IMR-90 (cell line): ENCODE measurements at regions not wholly inside any gene's neighbourhood (a gene's known extent, or its start where the extent isn't known, plus 50 kb on each side); places are given as distances from the start of the nearest gene placed in this dataset.

ENCODE experiments used
- ATAC-seq: fragments of 200-7000 bp; cut with Tn5 transposase; 2 replicates; pipeline ENCODE4 v1.9.1; 2020; ENCODE audit warnings: low read depth, mild to moderate bottlenecking, moderate library complexity
- BruUV-seq: library from RNA; stranded (reverse); fragments of 400-500 nt; replicated peaks from 2 replicates; lab custom pipeline; 2021; lab: Mats Ljungman, UMichigan
- CTCF ChIA-PET: fragments of 300-600 bp; formaldehyde crosslinking; extraction: SDS; loops from one replicate; lab custom pipeline; 2021; ENCODE audit warnings: antibody characterized with exemption; lab: Yijun Ruan, JAX
- POLR2A ChIA-PET: fragments of 300-600 bp; sonication (Branson Sonifier 250); formaldehyde crosslinking; loops from one replicate; lab custom pipeline; 2022; ENCODE audit warnings: antibody characterized with exemption; ENCODE audit not compliant: unreplicated experiment; lab: Charles Lee
- DNase-seq: peaks from one replicate; pipeline ENCODE4 v3.0.0; 2013
- H2AFZ ChIP-seq: replicated peaks from 2 replicates; pipeline ENCODE3; 2013; ENCODE audit warnings: low read length, mild to moderate bottlenecking; ENCODE audit not compliant: poor library complexity
- H2AK5ac ChIP-seq: 2 replicates; pipeline ENCODE4 v1.6.1; 2013; ENCODE audit warnings: low read depth, low read length, inconsistent platforms
- H2AK9ac ChIP-seq: replicated peaks from 2 replicates; pipeline ENCODE3; 2013; ENCODE audit warnings: mild to moderate bottlenecking, low read depth, low read length, moderate library complexity; ENCODE audit not compliant: poor library complexity
- H2BK120ac ChIP-seq: 2 replicates; pipeline ENCODE4 v1.6.1; 2013; ENCODE audit warnings: low read depth, low read length, inconsistent platforms
- H2BK15ac ChIP-seq: 3 replicates; pipeline ENCODE4 v1.6.1; 2013; ENCODE audit warnings: low read depth, low read length, inconsistent platforms
- H2BK20ac ChIP-seq: 2 replicates; pipeline ENCODE4 v1.6.1; 2013; ENCODE audit warnings: low read depth, mild to moderate bottlenecking, inconsistent platforms, low read length, moderate library complexity
- H2BK5ac ChIP-seq: 2 replicates; pipeline ENCODE4 v1.6.1; 2013; ENCODE audit warnings: mild to moderate bottlenecking, low read depth, low read length, inconsistent platforms; ENCODE audit not compliant: poor library complexity, severe bottlenecking
- H3K14ac ChIP-seq: replicated peaks from 2 replicates; pipeline ENCODE4 v1.6.1; 2013; ENCODE audit warnings: low read depth, low read length, inconsistent platforms
- H3K18ac ChIP-seq: 2 replicates; pipeline ENCODE4 v1.6.1; 2013; ENCODE audit warnings: low read depth, low read length, control low read depth
- H3K23ac ChIP-seq: 2 replicates; pipeline ENCODE4 v1.6.1; 2013; ENCODE audit warnings: low read depth, low read length, inconsistent platforms
- H3K27ac ChIP-seq: 2 replicates; pipeline ENCODE4 v1.5.1; 2013; ENCODE audit warnings: mild to moderate bottlenecking, control low read depth, low read length; ENCODE audit not compliant: insufficient read depth
- H3K27me3 ChIP-seq: 2 replicates; pipeline ENCODE4 v1.6.1; 2013; ENCODE audit warnings: low read length; ENCODE audit not compliant: control insufficient read depth, insufficient read depth
- H3K36me3 ChIP-seq: 2 replicates; pipeline ENCODE4 v1.6.1; 2013; ENCODE audit warnings: low read length, mixed read lengths; ENCODE audit not compliant: control insufficient read depth, insufficient read depth
- H3K4ac ChIP-seq: 2 replicates; pipeline ENCODE4 v1.6.1; 2013; ENCODE audit warnings: low read depth, low read length, inconsistent platforms
- H3K4me1 ChIP-seq: 2 replicates; pipeline ENCODE4 v1.6.1; 2013; ENCODE audit warnings: low read length, mixed read lengths; ENCODE audit not compliant: control insufficient read depth, insufficient read depth
- H3K4me2 ChIP-seq: 2 replicates; pipeline ENCODE4 v1.6.1; 2013; ENCODE audit warnings: low read depth, mild to moderate bottlenecking, control low read depth, low read length, moderate library complexity
- H3K4me3 ChIP-seq: 2 replicates; pipeline ENCODE4 v1.5.1; 2013; ENCODE audit warnings: low read depth, mild to moderate bottlenecking, control low read depth, low read length, moderate library complexity; ENCODE audit not compliant: insufficient read depth
- H3K56ac ChIP-seq: 2 replicates; pipeline ENCODE4 v1.6.1; 2013; ENCODE audit warnings: low read length, inconsistent platforms; ENCODE audit not compliant: insufficient read depth; ENCODE audit errors: extremely low read depth
- H3K79me1 ChIP-seq, 2 experiments: 2 replicates each; pipeline ENCODE4 v1.6.1; 2013; ENCODE audit warnings: low read length in 2 of 2, inconsistent platforms in 1 of 2, low read depth in 1 of 2
- H3K9ac ChIP-seq: 2 replicates; pipeline ENCODE4 v1.6.1; 2013; ENCODE audit warnings: low read depth, low read length, control low read depth
- H3K9me1 ChIP-seq: 2 replicates; pipeline ENCODE4 v1.6.1; 2013; ENCODE audit warnings: low read length, inconsistent platforms; ENCODE audit not compliant: insufficient read depth
- H3K9me3 ChIP-seq: 2 replicates; pipeline ENCODE4 v1.6.1; 2013; ENCODE audit warnings: low read length; ENCODE audit not compliant: control insufficient read depth, insufficient read depth
- H4K20me1 ChIP-seq: 2 replicates; pipeline ENCODE4 v1.6.1; 2013; ENCODE audit warnings: low read length, inconsistent platforms; ENCODE audit not compliant: insufficient read depth
- H4K5ac ChIP-seq: 2 replicates; pipeline ENCODE4 v1.6.1; 2013; ENCODE audit warnings: mild to moderate bottlenecking, low read depth, low read length, control low read depth
- H4K8ac ChIP-seq, 2 experiments: 2 replicates each; pipeline ENCODE4 v1.6.1; 2013; ENCODE audit warnings: low read depth in 2 of 2, low read length in 2 of 2, control low read depth in 1 of 2, inconsistent platforms in 1 of 2
- H4K91ac ChIP-seq: 2 replicates; pipeline ENCODE4 v1.6.1; 2013; ENCODE audit warnings: low read depth, low read length, inconsistent platforms; ENCODE audit not compliant: insufficient read depth
- BHLHE40 ChIP-seq: fragments of 150-350 bp; IDR thresholded peaks from 2 replicates; pipeline ENCODE4 v1.6.1; 2016; ENCODE audit warnings: mild to moderate bottlenecking, low read depth, low read length
- CEBPB ChIP-seq: IDR thresholded peaks from 2 replicates; pipeline ENCODE4 v1.6.1; 2012; ENCODE audit warnings: low read depth, low read length, improper control_type of control experiment
- CTCF ChIP-seq: conservative IDR thresholded peaks from 2 replicates; pipeline ENCODE4 v1.5.1; 2012; ENCODE audit warnings: mild to moderate bottlenecking, low read depth, low read length, improper control_type of control experiment
- ELK1 ChIP-seq: fragments of 150-350 bp; IDR thresholded peaks from 2 replicates; pipeline ENCODE4 v1.6.1; 2016; ENCODE audit warnings: low read depth, mild to moderate bottlenecking, low read length, moderate library complexity, borderline replicate concordance
- FOS ChIP-seq: fragments of 150-350 bp; IDR thresholded peaks from 2 replicates; pipeline ENCODE4 v1.6.1; 2016; ENCODE audit warnings: low read depth, low read length
- MAZ ChIP-seq: IDR thresholded peaks from 2 replicates; pipeline ENCODE4 v1.6.1; 2012; ENCODE audit warnings: low read depth, mild to moderate bottlenecking, low read length, improper control_type of control experiment, moderate library complexity, borderline replicate concordance
- MXI1 ChIP-seq: IDR thresholded peaks from 2 replicates; pipeline ENCODE4 v1.6.1; 2012; ENCODE audit warnings: low read depth, mild to moderate bottlenecking, low read length, moderate library complexity, borderline replicate concordance
- NFE2L2 ChIP-seq: fragments of 150-350 bp; IDR thresholded peaks from 2 replicates; pipeline ENCODE4 v1.6.1; 2016; ENCODE audit warnings: low read depth, mild to moderate bottlenecking, low read length
- USF2 ChIP-seq: fragments of 150-350 bp; IDR thresholded peaks from 2 replicates; pipeline ENCODE4 v1.6.1; 2017; ENCODE audit warnings: mild to moderate bottlenecking, antibody characterized with exemption, low read length, low read depth
- WGBS, 2 experiments: methylation state at CpG; one replicate each; pipeline versions ENCODE4 v1.1.5 to v1.1.7; 2013; ENCODE audit warnings: missing lambda C conversion rate in 2 of 2; ENCODE audit not compliant: insufficient read length in 1 of 2; ENCODE audit errors: extremely low coverage in 2 of 2; 5-methylcytosine and 5-hydroxymethylcytosine counted together
- dilution Hi-C: fragments of 300-500 bp; cut with HindIII; formaldehyde crosslinking; loops from one replicate; pipeline ENCODE4 v1.14.3; 2018; ENCODE audit warnings: low sequenced_read_pairs; ENCODE audit not compliant: unreplicated experiment
- in situ Hi-C: fragments of 300-500 bp; cut with MboI; formaldehyde crosslinking; loops from 3 replicates; pipeline ENCODE4 v1.14.3; 2019; ENCODE audit warnings: low sequenced_read_pairs, inconsistent platforms, mixed read lengths
- intact Hi-C: fragments of 100-400 bp; cut with micrococcal nuclease; formaldehyde crosslinking; loops from 2 replicates; pipeline ENCODE4 v1.10.0; 2022

- Histone ChIP-seq H4K91ac (no peak overlapping the region), H3K36me3 (no peaks in the 10 kb centered on the region), H3K4me3 (no peak overlapping the region), H3K4ac (no peak overlapping the region), H2AK5ac (no peak overlapping the region), H3K23ac (no peak overlapping the region), H3K9me1 (no peaks in the 10 kb centered on the region), H3K9me3 (peaks cover 43% of the 10 kb centered on the region), H2AK9ac (no peak overlapping the region), H3K9ac (no peak overlapping the region), H2BK5ac (no peak overlapping the region), H2BK20ac (no peak overlapping the region), H3K4me2 (no peak overlapping the region), H2BK120ac (no peak overlapping the region), H3K18ac (no peak overlapping the region), H4K20me1 (no peaks in the 10 kb centered on the region), H3K56ac (no peak overlapping the region), H3K27me3 (no peaks in the 10 kb centered on the region), H3K14ac (no peak overlapping the region), H4K5ac (no peak overlapping the region), H3K27ac (no peak overlapping the region), H3K4me1 (no peaks in the 10 kb centered on the region), H2BK15ac (no peak overlapping the region), H3K79me1 (no peaks in the 10 kb centered on the region), H4K8ac (no peak overlapping the region), H2AFZ (no peak overlapping the region)
- TF ChIP-seq CTCF = no peak
- no peak for TF ChIP-seq MAZ
- TF ChIP-seq CEBPB = no peak
- TF ChIP-seq BHLHE40 = no peak
- TF ChIP-seq ELK1 = no peak
- no peak for TF ChIP-seq FOS
- no peak for TF ChIP-seq NFE2L2
- TF ChIP-seq MXI1 = no peak
- no peak for TF ChIP-seq USF2
- ATAC-seq (no peak), DNase-seq (no peak)
- in situ Hi-C loops = no loop called here
- ChIA-PET POLR2A (no interaction called here), CTCF (no interaction called here)
- dilution Hi-C loops = no loop called here
- no CpG with 5 or more reads among the region's 8 CpGs for WGBS, 2 experiments
- intact Hi-C loops = no loop called here
- BruUV-seq = no TSS peak
Measured at GRCh38 chr6:167446046-167446445, 121.2 kb downstream of the TTLL2 start.
